SK-N-SH (cell line): ENCODE measurements at regions not wholly inside any gene's neighbourhood (a gene's known extent, or its start where the extent isn't known, plus 50 kb on each side); places are given as distances from the start of the nearest gene placed in this dataset.
"Not testable (repeated sequence)": the region's sequence is repeated elsewhere in the genome, so short reads cannot be mapped to it uniquely, and the experiment has no call there.

Experiments
- CHD2 ChIP-seq: fragments of 150-350 bp; IDR thresholded peaks from 2 replicates; pipeline ENCODE4 v1.6.1; 2018; ENCODE audit warnings: low read length; ENCODE audit not compliant: partially characterized antibody
- CTCF ChIP-seq: fragments of 200-600 bp; sonication (generic); IDR thresholded peaks from 2 replicates; pipeline ENCODE4 v1.6.1; 2017; ENCODE audit warnings: antibody characterized with exemption, mild to moderate bottlenecking, moderate library complexity
- EP300 ChIP-seq, 2 experiments: IDR thresholded peaks; 2 replicates each; pipeline versions ENCODE4 v1.4.0 to v1.6.1; 2012; ENCODE audit warnings: borderline replicate concordance in 1 of 2, low read depth in 1 of 2, low read length in 1 of 2
- GABPA ChIP-seq: IDR thresholded peaks from 2 replicates; pipeline ENCODE4 v1.4.0; 2012; ENCODE audit warnings: low read depth, mild to moderate bottlenecking
- IRF3 ChIP-seq: fragments of 150-350 bp; IDR thresholded peaks from 2 replicates; pipeline ENCODE4 v1.6.1; 2016; ENCODE audit warnings: mild to moderate bottlenecking, low read depth, low read length
- MAX ChIP-seq: IDR thresholded peaks from 2 replicates; pipeline ENCODE4 v1.4.0; 2012; ENCODE audit warnings: low read depth
- NRF1 ChIP-seq: IDR thresholded peaks from 2 replicates; pipeline ENCODE4 v1.6.1; 2012; ENCODE audit warnings: low read depth, mild to moderate bottlenecking, low read length
- USF1 ChIP-seq: IDR thresholded peaks from 2 replicates; pipeline ENCODE4 v1.4.0; 2012; ENCODE audit warnings: low read depth, borderline replicate concordance
- YY1 ChIP-seq: IDR thresholded peaks from 2 replicates; pipeline ENCODE4 v1.4.0; 2012; ENCODE audit warnings: low read depth, mild to moderate bottlenecking

GRCh38 chr14:71567499-71568133, 364.6 kb upstream of the RGS6 start:
- not testable (repeated sequence) for TF ChIP-seq CTCF; GABPA; MAX; YY1; EP300 (IDR thresholded peaks at IDR 0.05; ENCODE audit: borderline replicate concordance in 1 of 2, low read depth in 1 of 2, low read length in 1 of 2); NRF1; USF1; IRF3; CHD2
